CD4-positive, alpha-beta T cell treated with Interferon alpha-2 for 1 hour (primary cell): ENCODE measurements at regions not wholly inside any gene's neighbourhood (a gene's known extent, or its start where the extent isn't known, plus 50 kb on each side); places are given as distances from the start of the nearest gene placed in this dataset.

Experiments
- DNase-seq, 2 donors: peaks; one replicate each; pipeline ENCODE4 v3.0.0-alpha.2; 2020 to 2022

GRCh38 chr13:89857502-89857901 lies 1490.0 kb upstream of the MIR17HG start:
- DNase-seq: no peak

DNA sequence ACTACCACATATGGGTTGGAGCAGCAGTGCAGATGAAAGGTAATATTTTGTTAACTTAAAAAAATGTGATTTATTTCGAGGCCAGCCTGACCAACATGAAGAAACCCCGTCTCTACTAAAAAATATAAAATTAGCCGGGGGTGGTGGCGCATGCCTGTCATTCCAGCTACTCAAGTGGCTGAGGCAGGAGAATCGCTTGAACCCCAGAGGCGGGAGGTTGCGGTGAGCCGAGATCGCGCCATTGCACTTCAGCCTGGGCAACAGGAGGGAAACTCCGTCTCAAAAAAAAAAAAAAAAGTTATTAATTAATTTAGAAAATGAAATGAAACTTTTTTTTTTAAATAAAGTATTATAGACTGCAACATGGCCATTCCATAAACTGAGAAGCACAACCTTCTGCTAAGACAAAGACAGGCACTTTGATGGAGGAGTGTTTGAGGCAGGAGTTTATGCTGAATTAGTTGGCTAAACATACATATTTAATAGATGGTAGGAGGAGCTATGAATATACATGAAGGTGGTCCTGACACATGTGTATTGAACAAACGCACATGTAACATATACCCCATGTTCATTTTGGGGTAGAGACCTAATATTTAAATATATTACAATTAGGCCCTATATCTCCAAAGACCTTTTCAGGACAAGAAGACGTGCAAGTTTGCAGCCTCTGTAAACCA lies 1485.3 kb upstream of the MIR17HG start:
- DNase-seq: no peak

GRCh38 chr13:89862691-89863036 lies 1484.8 kb upstream of the MIR17HG start:
- DNase-seq: no peak

- no peak for DNase-seq
Measured at GRCh38 chr13:89865164-89866064, 1482.1 kb upstream of the MIR17HG start.

DNA sequence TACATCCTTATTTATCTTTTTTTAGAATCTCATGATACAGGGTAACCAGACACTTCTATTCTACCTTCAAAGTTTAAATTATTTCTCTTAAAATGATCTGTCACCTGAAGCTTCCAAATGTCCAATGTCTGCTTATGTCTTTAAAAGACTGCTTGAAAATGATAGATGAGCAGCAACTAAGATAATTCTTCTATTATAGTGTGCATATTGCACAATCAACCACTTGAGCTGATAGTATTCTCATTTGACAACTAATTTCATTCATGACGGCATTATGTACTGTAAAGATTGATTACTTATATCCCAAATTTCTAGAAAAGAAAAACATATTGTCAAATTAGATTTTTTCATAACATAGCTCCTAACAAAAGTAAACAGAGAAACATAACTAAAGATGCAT lies 1478.2 kb upstream of the MIR17HG start:
- DNase-seq: no peak

DNA sequence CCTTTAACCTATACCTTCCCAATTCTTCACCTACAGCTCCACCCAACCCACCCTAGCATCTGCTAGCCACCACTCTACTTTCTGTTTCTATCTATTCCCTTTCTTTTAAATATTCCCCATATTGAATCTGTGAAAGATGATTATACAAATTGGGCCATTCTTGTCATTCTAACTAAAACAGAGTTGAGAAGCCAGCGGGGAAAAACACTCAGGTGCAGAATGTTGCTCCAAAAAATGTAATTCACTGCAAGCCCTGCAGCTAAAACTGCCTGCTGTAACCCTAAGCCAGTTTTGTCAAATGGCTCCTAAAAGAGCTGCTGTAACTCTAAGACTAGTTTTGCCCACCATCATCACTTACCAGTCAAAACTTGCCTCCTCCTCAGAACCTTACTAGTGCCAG lies 1468.6 kb upstream of the MIR17HG start:
- no peak for DNase-seq

DNA sequence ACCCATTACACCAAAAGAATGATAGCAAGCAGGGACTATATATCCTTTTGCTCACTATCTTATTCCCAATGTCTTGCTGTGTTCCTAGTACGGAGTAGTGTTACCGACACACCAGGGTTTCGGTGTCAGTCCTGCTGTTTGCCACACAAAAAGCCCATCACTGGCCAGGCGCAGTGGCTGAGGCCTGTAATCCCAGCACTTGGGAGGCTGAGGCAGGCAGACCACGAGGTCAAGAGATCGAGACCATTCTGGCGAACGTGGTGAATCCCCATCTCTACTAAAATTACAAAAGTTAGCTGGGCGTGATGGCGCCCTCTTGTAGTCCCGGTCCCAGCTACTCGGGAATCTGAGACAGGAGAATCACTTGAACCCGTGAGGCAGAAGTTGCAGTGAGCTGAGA lies 1467.3 kb upstream of the MIR17HG start:
- no peak for DNase-seq

- DNase-seq: no peak
Measured at GRCh38 chr13:89883893-89884448, 1463.5 kb upstream of the MIR17HG start.

DNA sequence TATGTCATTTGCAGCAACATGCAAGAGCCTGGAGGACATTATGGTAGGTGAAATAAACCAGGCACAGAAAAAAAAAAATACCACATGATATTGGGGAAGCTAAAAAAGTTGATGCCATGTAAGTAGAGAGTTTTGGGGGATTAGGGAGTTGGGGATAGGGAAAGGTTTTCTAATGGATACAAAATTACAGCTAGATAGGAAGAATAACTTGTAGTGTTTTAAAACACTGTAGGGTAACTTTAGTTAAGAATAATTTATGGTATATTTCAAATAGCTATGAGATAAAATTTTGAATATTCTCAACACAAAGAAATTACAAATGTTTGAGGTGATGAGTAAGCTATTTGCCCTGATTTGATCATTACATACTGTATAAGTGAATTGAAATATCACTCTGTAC lies 1456.7 kb upstream of the MIR17HG start:
- no peak for DNase-seq

DNA sequence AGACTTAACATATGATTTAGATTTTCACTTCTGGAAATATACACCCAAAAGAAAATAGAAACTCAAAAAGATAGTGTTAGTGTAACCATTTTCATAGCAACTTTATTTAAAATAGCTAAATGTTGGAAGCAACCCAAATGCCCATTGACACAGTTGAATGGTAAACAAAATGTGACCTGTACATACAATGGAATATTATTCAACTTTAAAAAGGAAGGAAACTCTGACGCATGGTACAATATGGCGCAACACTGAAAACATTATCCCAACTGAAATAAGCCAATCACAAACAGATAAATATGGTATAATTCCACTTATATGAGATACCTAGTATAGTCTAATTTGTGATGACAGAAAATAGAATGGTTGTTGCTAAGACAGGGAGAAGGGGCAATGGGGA lies 1456.1 kb upstream of the MIR17HG start:
- DNase-seq: no peak

GRCh38 chr13:89897681-89898080 lies 1449.8 kb upstream of the MIR17HG start:
- DNase-seq: no peak

DNA sequence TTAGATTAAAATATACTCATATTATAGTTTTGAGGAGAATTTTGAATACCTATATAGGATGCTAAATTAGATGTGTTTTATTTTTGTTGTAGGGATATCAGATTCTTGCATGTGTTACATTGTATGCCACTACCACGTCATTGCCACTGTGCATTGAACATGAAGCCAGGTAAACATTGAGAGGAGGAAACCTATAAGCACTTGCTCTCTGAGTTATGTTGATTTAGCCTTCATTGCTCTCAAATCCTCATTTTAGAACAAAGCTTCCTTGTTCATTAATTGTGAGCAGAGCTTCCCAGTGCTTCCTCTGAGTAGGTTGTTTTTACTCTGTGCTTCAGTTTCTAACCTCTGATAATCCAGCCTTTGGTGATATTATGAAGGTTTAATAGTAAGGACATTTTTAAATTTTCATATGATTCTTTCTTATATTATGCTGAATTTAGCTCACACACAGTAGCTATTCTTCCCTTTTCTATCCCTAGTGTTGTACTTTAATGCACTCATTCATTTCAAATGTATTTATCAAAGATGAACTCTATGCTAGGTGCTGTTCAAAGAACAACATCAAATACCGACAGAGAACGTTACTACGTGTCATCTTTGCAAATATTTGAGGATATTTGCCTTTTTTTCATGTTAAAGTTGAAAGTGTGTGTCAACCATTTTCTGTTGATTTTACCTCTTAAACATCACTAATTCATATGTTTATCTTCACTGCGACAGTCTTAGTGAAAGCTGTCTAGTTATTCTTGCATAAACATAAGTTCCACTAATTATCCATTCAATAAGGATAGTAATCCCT lies 1448.0 kb upstream of the MIR17HG start:
- no peak for DNase-seq

GRCh38 chr13:89900104-89900765 lies 1447.3 kb upstream of the MIR17HG start:
- no peak for DNase-seq

GRCh38 chr13:89902223-89902622 lies 1445.3 kb upstream of the MIR17HG start:
- DNase-seq: no peak

GRCh38 chr13:89903115-89903514 lies 1444.4 kb upstream of the MIR17HG start:
- DNase-seq: no peak

DNA sequence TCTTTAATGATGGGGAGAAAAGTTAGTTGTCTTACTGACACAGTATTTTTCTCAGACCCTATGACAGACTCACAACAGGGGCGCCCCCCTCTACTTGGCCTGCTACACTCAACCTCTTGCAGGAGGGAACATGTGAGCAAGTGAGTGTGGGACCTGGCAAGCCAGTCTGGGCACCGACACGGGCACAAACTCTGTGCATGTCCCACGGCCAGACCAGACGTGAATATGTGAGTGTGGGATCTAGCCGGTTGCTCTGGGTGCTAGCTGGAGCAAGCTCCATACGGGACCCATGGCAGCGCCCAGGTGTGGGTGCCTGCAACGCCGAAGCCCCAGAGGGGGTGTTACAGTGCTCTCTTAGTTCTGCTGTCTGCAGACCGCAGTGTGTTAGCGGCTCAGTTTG lies 1437.3 kb upstream of the MIR17HG start:
- DNase-seq: no peak

DNA sequence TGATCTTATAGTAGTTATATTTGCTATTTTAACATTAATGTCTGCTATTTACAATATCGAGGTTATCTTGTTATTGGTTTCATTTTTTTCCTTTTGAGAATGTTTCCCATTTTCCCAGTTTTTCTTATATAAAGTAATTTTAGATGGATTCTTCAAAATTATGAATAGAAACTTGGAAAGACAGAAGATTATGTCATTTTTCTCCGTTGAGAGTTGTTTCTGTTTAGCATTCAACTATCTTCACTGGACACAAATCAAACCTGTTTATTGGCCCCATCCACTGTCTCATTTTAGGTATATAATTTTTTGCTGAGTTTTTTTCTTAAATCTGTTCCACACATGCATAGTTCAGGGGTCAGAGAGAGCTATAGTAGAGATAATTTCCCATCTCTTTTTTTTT lies 1430.9 kb upstream of the MIR17HG start:
- no peak for DNase-seq

GRCh38 chr13:89920461-89920860 lies 1427.0 kb upstream of the MIR17HG start:
- DNase-seq: no peak

- no peak for DNase-seq
Measured at GRCh38 chr13:89923052-89923451, 1424.4 kb upstream of the MIR17HG start.

DNA sequence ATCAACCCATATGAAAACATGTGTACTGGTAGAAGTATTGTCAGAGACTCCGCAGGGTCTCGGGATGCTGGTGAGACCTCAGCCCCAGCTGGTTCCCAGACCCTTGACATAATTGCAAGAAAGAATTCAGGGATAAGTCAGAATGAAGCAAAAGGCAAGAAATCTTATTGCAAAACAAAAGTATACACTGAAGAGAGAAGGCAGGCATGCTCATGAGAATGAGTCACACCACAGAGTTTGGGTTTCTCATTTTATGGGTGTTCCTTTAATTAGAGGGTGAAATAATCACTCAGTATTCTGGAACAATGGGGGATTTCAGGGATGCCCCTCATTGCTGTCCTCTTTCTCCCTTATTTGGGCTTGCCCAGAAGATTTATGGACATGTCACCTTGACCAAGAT lies 1423.8 kb upstream of the MIR17HG start:
- DNase-seq: no peak

DNA sequence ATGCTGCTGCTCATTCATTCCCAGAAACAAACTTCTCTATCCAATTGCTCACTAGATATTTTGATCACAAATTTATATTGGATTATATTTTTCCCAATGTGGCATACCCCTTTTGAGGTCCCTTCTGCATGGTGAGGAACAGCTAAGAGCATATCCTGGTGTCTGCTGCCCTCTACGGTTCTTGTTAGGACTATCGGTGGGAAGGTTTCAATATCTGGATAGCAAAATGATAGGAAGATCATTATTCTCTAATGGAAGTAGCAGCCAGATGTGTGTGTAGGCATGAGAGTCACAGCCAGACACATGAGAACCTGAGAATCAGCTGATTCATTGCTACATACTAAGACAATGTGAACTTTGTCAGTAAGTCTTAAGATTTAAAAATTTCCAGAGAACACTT lies 1422.4 kb upstream of the MIR17HG start:
- DNase-seq: no peak

- no peak for DNase-seq
Measured at GRCh38 chr13:89930861-89931260, 1416.6 kb upstream of the MIR17HG start.

GRCh38 chr13:89932902-89933301 lies 1414.6 kb upstream of the MIR17HG start:
- no peak for DNase-seq
